GM18498 (cell line): ENCODE measurements at regions not wholly inside any gene's neighbourhood (a gene's known extent, or its start where the extent isn't known, plus 50 kb on each side); places are given as distances from the start of the nearest gene placed in this dataset.
"Not testable (repeated sequence)": the region's sequence is repeated elsewhere in the genome, so short reads cannot be mapped to it uniquely, and the experiment has no call there.

ENCODE experiments used
- ATAC-seq: cut with Tn5 transposase; IDR thresholded peaks from one replicate; pipeline ENCODE4 v1.9.1; 2021; ENCODE audit warnings: mild to moderate bottlenecking, moderate library complexity; ENCODE audit not compliant: unreplicated experiment

DNA sequence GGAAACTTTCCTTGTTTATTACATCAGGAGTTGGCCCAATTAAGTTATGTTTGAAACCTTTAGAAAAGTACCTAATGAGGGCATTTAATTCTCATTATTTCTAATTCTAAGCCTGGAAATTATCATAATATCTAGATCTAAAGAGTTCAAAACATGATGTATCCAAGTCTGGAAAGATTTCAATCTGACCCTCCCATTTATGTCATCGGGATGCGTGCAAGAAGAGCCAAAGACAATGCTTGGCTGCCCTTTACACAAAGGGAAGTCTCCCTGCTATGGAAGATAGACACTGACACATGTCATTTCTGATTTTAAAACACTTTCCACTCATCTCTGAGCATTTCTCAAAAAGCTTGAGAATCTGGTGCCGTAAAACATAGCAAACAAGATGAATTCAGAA, 222.4 kb downstream of the ANTXR2 start:
- ATAC-seq = no peak

DNA sequence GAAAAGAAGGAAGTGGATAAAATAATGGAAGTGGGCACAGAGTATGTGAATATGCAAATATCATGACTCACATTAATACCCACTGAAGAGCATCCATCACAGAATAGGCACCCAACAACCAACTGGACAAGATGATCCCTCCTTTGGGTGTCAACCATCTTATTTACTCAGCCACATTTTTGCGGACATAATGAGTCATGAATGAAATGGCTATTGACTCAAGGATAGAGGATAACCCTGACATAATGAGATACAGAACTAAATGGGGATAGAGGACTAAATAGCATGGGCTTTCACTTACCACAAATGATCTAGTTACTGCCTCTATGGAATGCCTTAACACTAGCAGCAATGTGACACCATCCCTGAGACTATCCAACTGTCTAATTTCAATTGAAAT, 224.7 kb downstream of the ANTXR2 start:
- ATAC-seq = no peak

DNA sequence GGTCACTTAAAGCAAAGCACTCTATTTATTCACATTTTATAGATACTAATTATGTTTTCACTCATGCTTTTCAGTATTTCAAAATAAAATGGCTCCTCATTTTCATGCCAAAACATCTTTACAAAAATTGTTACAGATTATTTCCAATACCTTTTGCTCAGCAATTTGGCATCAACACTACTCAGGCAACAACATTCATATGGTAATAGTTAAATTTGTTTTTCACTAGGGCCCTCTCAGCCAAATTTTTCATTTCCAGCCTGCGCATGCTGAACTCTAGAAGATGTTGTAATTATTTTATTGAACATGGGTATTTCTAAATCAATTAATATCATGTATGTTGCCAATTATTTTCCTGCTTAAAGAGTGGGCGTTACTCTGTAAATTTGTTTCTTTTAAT, 225.6 kb downstream of the ANTXR2 start:
- ATAC-seq = no peak

DNA sequence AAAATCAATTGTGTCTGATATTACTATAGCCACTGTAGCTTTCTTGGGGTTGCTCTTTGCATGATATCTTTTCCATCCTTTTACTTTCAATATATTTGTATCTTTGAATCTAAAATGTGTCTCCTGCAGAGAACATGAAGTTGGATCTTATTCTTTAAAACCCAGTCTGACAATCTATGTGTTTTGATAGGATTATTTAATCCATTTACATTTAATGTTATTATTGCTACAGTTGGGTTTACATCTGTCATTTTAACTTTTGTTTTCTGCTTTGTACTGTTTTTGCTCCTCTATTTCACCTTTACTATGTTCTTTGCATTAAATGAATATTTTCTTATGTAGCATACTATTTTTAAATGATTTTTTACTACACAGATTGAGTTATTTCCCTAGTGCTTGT, 230.9 kb downstream of the ANTXR2 start:
- no peak for ATAC-seq

DNA sequence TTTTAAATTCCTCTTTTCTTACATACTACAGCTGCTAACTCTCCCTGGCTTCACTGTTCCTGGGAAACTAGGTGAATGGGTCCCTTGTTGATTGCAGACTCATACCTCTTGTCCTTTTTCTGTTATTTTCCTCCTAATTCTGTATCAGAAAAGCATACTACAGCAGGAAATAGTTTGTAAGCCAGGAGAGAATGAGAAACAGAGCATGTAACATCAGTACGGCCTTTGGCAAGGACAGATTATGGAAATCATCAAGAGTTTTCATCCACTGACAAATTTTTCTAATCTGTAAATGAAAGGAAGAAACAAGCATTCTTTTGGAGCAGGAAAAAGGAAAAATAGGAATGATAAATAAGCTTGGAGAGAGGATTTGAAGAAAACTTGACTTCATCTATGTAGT, 239.2 kb downstream of the ANTXR2 start:
- no peak for ATAC-seq

DNA sequence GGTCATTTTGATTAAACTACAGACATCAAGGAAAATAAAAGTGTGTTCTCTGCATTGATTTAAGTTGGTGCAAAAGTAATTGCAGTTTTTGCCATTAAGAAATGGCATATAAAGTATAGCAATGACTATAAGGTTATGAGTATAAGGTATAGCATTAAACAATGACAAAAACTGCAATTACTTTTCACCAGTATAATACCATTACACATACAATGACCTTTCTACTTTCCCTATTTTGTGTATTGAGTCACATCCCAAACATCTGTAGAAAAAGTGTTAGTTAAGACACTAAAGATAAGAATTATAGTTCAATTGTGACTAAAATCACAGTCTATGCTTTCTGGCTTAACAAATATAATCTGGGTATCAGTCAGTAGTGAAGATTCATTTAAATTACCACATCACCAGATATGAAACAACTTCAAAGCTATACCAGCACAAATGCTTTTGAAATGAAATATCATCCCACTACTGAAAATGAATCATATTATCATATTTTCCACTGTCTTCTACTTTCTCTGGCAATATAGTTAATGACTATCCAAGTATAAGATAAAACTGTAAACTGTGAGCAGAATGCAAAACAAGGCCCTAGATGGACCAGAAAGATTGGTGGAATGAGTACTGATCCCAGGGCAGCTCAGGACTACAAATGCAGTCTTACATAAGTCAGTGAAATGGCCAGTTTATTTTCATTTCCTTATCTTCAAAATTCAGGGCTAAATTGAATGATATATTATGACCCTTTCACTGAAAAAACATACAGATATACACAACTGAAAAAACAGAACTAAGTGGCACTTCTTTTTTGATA, 241.1 kb downstream of the ANTXR2 start:
- no peak for ATAC-seq

DNA sequence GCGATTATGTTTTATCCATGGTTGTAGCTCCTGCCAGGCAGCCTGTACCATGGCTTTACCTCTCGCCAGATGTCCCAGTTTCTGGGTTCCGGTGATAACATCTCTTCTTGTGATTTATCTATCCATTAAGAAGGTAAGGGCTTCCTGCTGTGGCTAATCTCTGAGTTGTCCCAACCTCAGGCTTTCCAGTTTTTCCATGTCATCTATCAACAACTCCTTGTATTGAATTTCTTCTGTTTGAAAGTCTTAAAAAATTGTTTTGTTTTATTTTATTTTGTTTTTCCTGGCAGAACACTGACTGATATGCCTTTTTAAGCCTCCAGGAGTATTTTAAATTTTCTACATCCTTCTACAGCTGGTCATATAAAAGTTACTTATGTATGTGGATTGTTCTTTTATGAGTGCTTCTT, 241.9 kb downstream of the ANTXR2 start:
- ATAC-seq = no peak

DNA sequence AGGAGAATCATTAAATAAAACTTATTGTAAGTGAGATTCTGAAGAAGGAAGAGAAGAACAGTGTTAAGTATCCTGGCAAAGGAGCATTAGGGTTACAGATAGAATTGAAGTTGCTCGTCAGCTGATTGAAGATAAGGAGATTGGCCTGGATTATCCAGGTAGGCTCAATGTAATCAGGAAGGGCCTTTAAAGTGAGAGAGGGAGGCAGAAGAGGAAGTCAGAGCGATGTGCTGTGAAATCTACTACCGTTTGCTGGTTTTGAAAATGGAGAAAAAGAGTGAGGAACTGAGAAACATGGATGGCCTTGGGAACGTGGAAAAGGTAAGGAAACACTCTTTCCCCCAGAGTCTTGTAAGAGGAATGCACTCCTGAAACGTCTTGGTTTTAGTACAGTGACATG, 245.7 kb downstream of the ANTXR2 start:
- ATAC-seq = no peak

DNA sequence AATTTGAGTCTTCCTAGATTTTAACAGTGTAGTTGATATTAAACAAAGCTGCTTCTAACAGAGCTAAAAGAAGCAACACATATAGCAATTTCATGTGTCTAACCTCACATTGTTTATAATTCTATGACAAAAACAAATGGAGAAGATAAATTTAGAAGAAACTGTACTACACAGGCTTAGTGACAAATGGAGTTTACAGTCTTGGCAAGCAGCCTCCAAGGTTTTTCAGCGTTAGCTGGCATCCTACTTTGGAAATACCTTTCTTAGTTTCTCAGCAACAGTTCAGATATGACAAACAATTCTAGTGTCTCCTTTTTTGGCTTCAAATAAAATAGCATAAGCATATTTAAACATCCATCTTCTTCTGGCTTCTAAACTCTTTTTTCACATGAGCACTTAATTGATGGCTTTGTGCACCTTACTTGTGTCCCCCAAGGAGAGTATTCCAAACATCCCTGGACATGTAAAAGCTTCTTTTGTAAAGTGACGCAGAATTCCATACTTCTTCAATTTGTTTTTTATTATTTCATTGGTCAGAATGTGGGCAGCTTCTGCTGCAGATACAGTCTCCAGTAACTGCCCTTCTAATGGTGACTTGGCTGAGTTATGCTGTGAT, 249.8 kb downstream of the ANTXR2 start:
- no peak for ATAC-seq

DNA sequence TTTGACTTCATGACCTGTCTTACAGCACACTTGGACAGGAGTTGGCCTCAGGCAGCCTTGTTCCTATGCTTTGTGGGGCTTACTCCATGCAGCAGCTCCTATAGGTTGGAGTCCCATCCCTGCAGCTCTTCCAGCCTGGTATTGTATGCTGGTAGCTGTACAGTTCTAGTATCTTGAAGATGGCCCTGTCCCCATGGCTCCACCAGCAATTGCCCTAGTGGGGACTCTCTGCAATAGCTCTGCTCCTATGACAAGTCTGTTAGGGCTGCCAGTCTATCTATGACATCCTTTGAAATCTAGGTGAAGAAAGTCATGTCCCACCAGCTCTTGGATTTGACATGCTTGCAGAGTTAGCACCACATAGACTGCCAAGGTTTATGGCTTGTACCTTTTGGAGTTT, 252.6 kb downstream of the ANTXR2 start:
- no peak for ATAC-seq

DNA sequence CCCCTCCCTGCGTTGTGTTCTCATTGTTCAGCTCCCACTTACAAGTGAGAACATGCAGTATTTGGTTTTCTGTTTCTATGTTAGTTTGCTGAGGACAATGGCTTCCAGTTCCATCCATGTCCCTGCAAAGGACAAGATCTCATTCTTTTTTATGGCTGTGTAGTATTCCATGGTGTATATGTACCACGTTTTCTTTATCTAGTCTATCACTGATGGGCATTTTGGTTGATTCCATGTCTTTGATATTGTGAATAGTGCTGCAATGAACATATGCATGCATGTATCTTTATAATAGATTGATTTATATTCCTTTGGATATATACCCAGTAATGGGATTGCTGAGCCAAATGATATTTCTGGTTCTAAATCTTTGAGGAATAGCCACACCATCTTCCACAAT, 265.1 kb downstream of the ANTXR2 start:
- ATAC-seq = not testable (repeated sequence)

DNA sequence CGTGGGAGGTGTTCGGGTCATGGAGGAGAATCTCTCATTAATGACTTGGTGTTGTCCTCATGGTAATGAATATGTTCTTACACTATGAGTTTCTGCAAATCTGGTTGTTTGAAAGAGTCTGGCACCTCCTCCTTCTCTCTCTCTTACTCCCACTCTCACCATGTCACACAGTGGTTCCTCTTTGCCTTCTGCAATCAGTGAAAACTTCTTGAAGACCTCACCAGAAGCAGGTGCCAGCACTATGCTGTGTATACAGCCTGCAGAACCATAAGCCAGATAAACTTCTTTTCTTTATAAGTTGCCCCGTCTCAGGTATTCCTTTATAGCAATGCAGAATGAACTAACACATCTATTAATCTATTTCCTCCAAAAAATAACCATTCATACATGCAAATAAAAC, 275.0 kb downstream of the ANTXR2 start:
- no peak for ATAC-seq

DNA sequence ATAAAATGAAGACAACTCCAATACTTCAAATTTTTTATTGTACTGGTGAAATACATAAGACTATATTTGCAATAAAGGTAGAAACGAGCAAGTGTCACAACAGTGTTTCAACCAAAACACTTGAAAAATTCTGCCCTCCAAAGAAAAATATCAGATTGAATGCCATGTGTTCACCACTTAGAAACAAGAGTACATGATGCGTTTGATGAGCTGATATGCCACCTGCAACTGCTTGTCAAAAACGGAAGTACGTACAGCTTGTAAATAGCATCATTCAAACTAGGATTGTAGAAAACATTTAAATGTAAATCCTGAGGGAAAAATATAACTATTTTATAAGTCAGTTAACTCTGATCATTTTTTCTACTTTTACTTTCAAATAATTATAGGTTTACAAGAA, 276.1 kb downstream of the ANTXR2 start:
- ATAC-seq = no peak

DNA sequence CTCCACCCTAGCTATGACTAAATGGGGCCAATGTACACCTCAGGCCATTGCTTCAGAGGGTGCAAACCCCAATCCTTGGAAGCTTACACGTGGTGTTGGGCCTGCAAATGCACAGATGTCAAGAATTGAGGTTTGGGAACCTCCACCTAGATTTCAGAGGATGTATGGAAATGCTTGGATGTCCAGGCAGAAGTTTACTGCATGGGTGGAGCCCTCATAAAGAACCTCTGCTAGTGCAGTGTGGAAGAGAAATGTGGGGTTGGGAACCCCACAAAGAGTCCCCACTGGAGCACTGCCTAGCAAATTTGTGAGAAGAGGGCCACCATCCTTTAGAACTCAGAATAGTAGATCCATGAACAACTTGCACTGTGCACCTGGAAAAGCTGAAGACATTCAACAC, 284.1 kb downstream of the ANTXR2 start:
- no peak for ATAC-seq

DNA sequence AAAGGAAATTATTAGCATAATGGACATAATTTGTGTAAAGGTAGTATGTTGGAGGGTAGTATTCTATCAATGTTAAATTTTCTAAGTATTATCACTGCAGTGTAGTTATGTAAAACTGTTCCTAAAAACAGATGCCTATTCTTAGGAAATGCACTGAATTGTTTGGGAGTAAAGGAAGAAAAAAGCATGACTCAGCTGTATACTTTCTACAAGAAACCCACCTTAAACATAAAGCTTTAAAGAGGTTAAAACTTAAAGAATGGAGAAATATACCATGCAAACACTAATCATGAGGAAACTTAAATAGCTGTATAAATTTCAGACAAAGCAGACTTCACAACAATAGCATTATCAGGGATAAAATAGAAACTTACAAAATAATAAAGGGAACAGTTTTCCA, 292.9 kb downstream of the ANTXR2 start:
- no peak for ATAC-seq

DNA sequence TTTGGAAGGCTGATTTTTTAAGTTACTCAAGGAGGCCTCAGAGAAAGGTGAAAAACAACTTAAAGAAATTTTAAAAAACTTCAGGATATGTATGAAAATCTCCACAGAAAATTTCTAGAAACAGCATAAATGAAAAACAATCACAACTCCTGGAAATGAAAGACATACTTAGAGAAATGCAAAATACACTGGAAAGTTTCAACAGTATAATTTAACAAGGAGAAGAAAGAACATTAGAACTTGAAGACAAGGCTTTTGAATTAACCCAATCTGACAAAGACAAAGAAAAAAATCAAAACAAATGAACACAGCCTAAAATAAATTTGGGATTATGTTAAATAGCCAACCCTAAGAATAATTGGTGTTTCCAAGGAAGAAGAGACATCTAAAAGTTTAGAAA, 300.5 kb downstream of the ANTXR2 start:
- ATAC-seq = no peak

DNA sequence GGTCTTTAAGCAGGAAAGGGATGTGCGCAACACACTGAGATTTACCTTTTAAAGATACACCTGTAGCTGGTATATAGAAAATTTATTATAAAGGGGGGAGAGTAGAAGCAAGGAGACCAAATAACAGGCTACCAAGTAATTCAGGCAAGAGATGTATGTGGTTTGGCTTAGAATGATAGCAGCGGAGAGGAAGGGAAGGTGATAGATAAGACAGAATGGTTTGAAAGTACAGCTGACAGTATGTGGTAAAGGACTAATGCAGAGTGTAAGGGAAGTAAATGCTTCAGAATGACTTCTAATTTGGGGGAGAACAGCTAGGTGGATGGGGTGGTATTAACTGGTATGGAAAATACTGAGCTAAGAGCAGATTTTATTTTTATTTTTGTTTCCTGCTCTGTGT, 308.9 kb downstream of the ANTXR2 start:
- ATAC-seq = no peak

DNA sequence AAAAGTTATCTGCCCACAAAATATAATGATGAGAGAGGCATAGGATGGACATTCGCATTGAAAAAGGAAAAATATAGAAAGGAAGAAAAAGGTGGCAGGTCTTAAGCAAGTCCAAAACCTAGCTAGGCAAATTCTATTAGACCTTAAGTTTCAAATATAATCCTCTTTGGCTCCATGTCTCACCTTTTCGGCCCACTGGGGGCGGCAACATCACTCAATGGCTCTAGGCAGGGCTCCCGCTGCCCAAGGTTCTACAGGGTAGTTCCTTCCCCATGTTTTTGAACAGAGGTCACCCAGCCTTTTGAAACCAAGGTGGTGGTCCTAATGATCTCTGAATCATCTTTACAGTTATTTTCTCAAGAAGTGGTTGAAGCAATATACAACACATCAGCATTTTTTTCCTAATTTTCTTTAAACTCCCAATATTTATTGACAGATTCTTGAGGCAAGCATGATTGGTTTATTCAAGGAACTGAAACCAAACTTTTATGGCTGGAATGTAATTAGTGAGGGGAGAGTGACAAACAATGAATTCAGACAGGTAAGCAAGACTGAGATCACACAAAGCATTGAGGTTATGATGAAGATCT, 309.4 kb downstream of the ANTXR2 start:
- ATAC-seq = no peak

DNA sequence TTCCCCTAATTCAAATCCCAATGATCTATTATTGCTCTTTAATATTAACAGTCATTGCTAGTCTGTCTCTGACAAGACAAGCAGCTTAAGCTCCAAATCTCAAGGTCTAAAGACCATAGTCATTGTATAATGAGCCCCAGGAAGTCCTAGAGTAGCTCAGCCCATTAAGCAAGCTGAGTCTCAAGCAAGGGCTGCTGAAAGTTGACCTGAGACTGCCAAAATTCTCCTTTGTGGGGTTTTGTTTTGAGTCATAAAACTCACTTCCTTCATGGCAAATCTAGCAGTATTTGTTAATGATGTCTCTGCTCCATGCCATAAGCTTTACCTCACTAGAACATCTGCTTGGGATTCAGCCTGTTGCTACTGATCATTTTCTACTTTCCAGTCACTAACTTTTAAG, 313.2 kb downstream of the ANTXR2 start:
- ATAC-seq = no peak

DNA sequence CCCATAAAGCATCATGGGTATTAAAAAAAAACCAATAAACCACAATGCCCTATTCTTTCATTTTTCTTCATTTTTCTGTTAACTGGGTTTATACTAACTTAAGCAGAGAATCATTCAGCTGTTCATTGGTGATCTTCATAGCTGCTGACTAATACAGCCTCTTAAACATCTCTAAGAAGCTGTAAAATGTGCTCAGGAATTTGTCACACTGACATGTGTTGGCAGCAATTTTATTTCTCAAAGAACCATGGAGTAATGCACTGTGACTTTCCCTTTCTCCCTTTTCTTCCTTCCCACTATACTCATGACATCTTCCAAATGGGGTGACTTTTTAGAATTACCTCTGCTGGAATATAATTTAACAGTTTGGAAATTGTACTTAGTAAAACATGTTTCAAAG, 315.4 kb downstream of the ANTXR2 start:
- ATAC-seq = no peak

DNA sequence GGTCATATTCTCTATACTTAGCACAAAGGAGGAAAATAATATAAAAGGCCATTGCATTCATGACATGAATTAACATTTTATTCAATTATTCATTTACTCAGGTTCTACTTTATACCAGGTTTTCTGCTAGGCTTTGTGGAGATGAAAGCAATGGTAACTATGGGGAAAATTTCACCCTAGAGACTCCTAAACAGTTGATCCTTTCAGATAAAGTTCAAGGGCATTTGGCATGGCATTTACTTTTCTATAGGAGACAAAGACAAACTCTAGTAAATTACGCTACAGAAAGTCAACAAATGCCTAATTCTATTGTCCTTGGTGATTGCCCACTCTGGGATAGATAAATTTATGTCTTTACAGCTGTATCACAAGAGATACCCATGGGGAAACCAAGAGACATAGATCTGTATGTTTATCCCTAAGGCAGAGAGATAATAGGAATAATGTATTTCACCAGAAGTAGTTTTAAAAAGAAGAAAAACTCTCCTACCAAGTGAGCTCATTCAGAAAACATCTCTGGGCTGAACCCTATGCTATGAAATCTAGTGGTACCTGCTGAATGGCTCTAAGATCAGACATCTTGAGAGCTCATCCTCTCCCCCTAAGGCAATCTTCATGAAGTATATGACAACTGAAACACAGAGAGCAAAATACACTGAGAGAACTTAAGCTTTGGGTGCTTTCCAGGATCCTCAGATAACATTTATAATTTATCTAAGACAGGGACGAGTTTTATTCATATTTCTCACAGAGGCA, 316.7 kb downstream of the ANTXR2 start:
- ATAC-seq = no peak

DNA sequence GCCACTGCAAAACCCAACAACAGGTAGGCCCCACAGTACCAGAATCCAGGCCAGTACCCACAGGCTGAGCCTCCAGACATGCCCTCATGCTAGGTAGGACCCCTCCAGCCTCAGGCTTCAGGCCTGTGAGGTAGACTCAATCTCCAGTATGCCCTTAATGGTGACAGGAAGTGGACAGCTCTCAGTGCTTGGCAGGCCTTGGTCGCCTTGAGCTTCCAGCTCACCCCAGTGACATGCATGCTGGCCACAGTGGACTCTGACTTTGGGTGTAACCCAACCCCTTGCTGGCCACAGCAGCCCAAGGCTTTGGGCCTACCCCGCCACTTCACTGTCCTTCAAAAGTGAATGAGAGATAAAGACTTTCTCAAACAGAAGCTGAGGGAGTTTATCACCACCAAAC, 324.2 kb downstream of the ANTXR2 start:
- ATAC-seq = no peak
